Testis (tissue), 2 donors: ENCODE measurements at regions not wholly inside any gene's neighbourhood (a gene's known extent, or its start where the extent isn't known, plus 50 kb on each side); places are given as distances from the start of the nearest gene placed in this dataset.
"Not testable (repeated sequence)": the region's sequence is repeated elsewhere in the genome, so short reads cannot be mapped to it uniquely, and the experiment has no call there.

Experiments used
- DNase-seq: peaks from one replicate; pipeline ENCODE4 v3.0.0-alpha.2; 2019
- H3K27ac ChIP-seq, 2 donors: fragments of 200-600 bp; sonication (generic); one replicate each; pipeline ENCODE4 v1.5.1; 2019
- H3K27me3 ChIP-seq: fragments of 200-600 bp; sonication (generic); one replicate; pipeline ENCODE4 v1.5.1; 2019
- H3K36me3 ChIP-seq: fragments of 200-600 bp; sonication (generic); one replicate; pipeline ENCODE4 v1.5.1; 2017; ENCODE audit warnings: low read depth; ENCODE audit errors: missing control alignments
- H3K4me1 ChIP-seq: fragments of 200-600 bp; sonication (generic); one replicate; pipeline ENCODE4 v1.5.1; 2019
- H3K4me3 ChIP-seq, 2 donors: fragments of 200-600 bp; sonication (generic); one replicate each; pipeline ENCODE4 v1.5.1; 2017 to 2019
- H3K9me3 ChIP-seq: fragments of 200-600 bp; sonication (generic); one replicate; pipeline ENCODE4 v1.5.1; 2017
- POLR2A ChIP-seq: fragments of 450-650 bp; IDR thresholded peaks from one replicate; pipeline ENCODE4 v1.6.1; 2017; ENCODE audit warnings: antibody characterized with exemption, mild to moderate bottlenecking, moderate library complexity
- WGBS, 2 donors: methylation state at CpG; one replicate each; pipeline ENCODE4 v1.1.5; 2018; 5-methylcytosine and 5-hydroxymethylcytosine counted together
- intact Hi-C: fragments of 100-400 bp; cut with DNase I; formaldehyde crosslinking; loops from one replicate; pipeline ENCODE4 v1.15.1; 2023; ENCODE audit warnings: low total_unique reads
- TF ChIP-seq, protein P1 (sequence below), 3 experiments: fragments of 450-650 bp in 2 of 3; fragments of 200-600 bp in 1 of 3; sonication (generic) in 1 of 3; IDR thresholded peaks; one replicate each; pipeline ENCODE4 v1.5.1; 2016 to 2019; ENCODE audit warnings: antibody characterized with exemption in 3 of 3, mild to moderate bottlenecking in 2 of 3, moderate library complexity in 1 of 3

DNA sequence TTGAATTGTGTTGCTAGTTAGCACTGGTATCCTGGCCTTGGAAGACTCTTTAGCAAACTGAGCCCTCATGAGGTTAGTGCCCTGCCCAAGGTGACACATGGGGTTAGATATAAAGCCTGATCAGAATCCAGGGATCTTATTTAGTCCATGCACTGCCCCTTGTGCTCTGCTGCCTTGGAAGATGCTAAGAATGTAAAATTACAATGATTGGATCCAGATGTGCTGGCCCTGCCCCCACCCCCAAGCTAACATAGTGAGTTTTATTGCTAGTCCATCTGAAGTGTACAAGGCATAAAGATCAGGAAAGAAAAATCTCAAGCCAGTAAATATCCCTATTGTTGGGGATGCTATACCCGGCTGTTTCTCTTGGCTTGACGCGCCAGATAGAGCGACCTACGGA is 248.1 kb upstream of the C2CD4B start:
- intact Hi-C loops, result no loop called here
- Histone ChIP-seq H3K27ac (no peak overlapping the region), H3K4me1 (no peaks in the 10 kb centered on the region), H3K27me3 (no peaks in the 10 kb centered on the region), H3K9me3 (no peaks in the 10 kb centered on the region), H3K4me3 (no peak overlapping the region), H3K36me3 (no peaks in the 10 kb centered on the region)
- 72 to 83% methylated on average over 5 of the region's 5 CpGs for WGBS, 2 donors
- no peak for DNase-seq
- TF ChIP-seq, protein P1, sequence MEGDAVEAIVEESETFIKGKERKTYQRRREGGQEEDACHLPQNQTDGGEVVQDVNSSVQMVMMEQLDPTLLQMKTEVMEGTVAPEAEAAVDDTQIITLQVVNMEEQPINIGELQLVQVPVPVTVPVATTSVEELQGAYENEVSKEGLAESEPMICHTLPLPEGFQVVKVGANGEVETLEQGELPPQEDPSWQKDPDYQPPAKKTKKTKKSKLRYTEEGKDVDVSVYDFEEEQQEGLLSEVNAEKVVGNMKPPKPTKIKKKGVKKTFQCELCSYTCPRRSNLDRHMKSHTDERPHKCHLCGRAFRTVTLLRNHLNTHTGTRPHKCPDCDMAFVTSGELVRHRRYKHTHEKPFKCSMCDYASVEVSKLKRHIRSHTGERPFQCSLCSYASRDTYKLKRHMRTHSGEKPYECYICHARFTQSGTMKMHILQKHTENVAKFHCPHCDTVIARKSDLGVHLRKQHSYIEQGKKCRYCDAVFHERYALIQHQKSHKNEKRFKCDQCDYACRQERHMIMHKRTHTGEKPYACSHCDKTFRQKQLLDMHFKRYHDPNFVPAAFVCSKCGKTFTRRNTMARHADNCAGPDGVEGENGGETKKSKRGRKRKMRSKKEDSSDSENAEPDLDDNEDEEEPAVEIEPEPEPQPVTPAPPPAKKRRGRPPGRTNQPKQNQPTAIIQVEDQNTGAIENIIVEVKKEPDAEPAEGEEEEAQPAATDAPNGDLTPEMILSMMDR (IDR thresholded peaks at IDR 0.05), result no peak
- TF ChIP-seq POLR2A, result no peak

- intact Hi-C loops, result no loop called here
Measured at GRCh38 chr15:62413786-62414185, 248.7 kb upstream of the C2CD4B start.

DNA sequence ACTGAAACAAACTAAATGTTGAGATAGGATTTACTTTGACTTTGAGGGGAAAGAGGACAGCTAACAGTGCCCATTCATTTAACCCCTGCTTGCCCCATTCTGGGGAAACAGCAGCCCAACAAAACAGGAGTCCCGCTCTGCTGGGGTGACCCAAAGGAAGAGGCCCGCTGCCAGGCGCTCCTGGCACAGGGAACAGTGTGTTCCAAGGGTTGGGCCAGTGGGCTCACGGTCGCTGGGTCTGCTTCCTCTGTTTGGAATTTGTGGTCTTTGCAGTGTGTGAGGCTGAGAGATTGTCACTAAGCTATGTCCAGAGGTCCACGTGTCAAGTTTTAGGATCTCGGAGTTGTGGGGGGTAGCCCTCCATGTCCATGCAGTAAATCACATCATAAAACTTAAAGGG is 250.4 kb upstream of the C2CD4B start:
- Histone ChIP-seq H3K36me3 (no peaks in the 10 kb centered on the region), H3K27me3 (no peaks in the 10 kb centered on the region), H3K4me3 (no peak overlapping the region), H3K4me1 (no peaks in the 10 kb centered on the region), H3K9me3 (no peaks in the 10 kb centered on the region), H3K27ac (no peak overlapping the region)
- no peak for DNase-seq
- 67 to 83% methylated on average over 7 of the region's 7 CpGs for WGBS, 2 donors
- TF ChIP-seq, protein P1 (IDR thresholded peaks at IDR 0.05), result no peak
- no peak for TF ChIP-seq POLR2A
- intact Hi-C loops, result no loop called here

More at GRCh38 chr15:62413786-62414185, 248.7 kb upstream of the C2CD4B start:
- no peak for DNase-seq
- H3K9me3 ChIP-seq, result no peaks in the 10 kb centered on the region
- H3K4me3 ChIP-seq, result no peak overlapping the region
- TF ChIP-seq, protein P1 (IDR thresholded peaks at IDR 0.05), result no peak
- no peak for TF ChIP-seq POLR2A
- H3K36me3 ChIP-seq, result no peaks in the 10 kb centered on the region
- no peaks in the 10 kb centered on the region for H3K27me3 ChIP-seq
- H3K27ac ChIP-seq, result no peak overlapping the region
- H3K4me1 ChIP-seq, result no peaks in the 10 kb centered on the region

- H3K27ac ChIP-seq, result no peak overlapping the region
- intact Hi-C loops, result no loop called here
- 73 to 83% methylated on average over 3 of the region's 3 CpGs for WGBS, 2 donors
- no peaks in the 10 kb centered on the region for H3K27me3 ChIP-seq
- no peak for DNase-seq
- TF ChIP-seq, protein P1 (IDR thresholded peaks at IDR 0.05), result no peak
- TF ChIP-seq POLR2A, result no peak
- no peaks in the 10 kb centered on the region for H3K4me1 ChIP-seq
- H3K36me3 ChIP-seq, result no peaks in the 10 kb centered on the region
- H3K4me3 ChIP-seq, result no peak overlapping the region
- no peaks in the 10 kb centered on the region for H3K9me3 ChIP-seq
Measured at GRCh38 chr15:62416526-62416925, 251.4 kb upstream of the C2CD4B start.

GRCh38 chr15:62417439-62417838 is 252.4 kb upstream of the C2CD4B start:
- WGBS, 2 donors, result 90 to 94% methylated on average over 3 of the region's 3 CpGs
- intact Hi-C loops, result no loop called here
- no peak for DNase-seq
- Histone ChIP-seq H3K27me3 (no peaks in the 10 kb centered on the region), H3K4me3 (no peak overlapping the region), H3K9me3 (no peaks in the 10 kb centered on the region), H3K27ac (no peak overlapping the region), H3K4me1 (no peaks in the 10 kb centered on the region), H3K36me3 (no peaks in the 10 kb centered on the region)
- TF ChIP-seq, protein P1 (IDR thresholded peaks at IDR 0.05), result no peak
- no peak for TF ChIP-seq POLR2A

- H3K4me1 ChIP-seq, H3K27ac ChIP-seq, H3K4me3 ChIP-seq, H3K9me3 ChIP-seq, H3K27me3 ChIP-seq, intact Hi-C loops, H3K36me3 ChIP-seq, DNase-seq: not testable (repeated sequence)
- WGBS, 2 donors, result 91 to 97% methylated on average over 3 of the region's 3 CpGs
Measured at GRCh38 chr15:62418496-62418895, 253.4 kb upstream of the C2CD4B start.
